HG03108 (cell line): ENCODE measurements at regions not wholly inside any gene's neighbourhood (a gene's known extent, or its start where the extent isn't known, plus 50 kb on each side); places are given as distances from the start of the nearest gene placed in this dataset.
A peak's percentile ranks its signal among the peaks of the same experiment; 100 is the strongest.

Experiments
- ATAC-seq: cut with Tn5 transposase; IDR thresholded peaks from one replicate; pipeline ENCODE4 v1.9.1; 2021; ENCODE audit warnings: moderate library complexity; ENCODE audit not compliant: unreplicated experiment

GRCh38 chr2:60329225-60329624 is 224.2 kb downstream of the BCL11A start:
- no peak for ATAC-seq

- no peak for ATAC-seq
Measured at GRCh38 chr2:60324536-60324935, 228.9 kb downstream of the BCL11A start.

- no peak for ATAC-seq
Measured at GRCh38 chr2:60321816-60322215, 231.6 kb downstream of the BCL11A start.

GRCh38 chr2:60320724-60321123 is 232.7 kb downstream of the BCL11A start:
- no peak for ATAC-seq

- ATAC-seq = no peak
Measured at GRCh38 chr2:60319031-60319547, 234.4 kb downstream of the BCL11A start.

- no peak for ATAC-seq
Measured at GRCh38 chr2:60318544-60318943, 234.9 kb downstream of the BCL11A start.

- ATAC-seq = peak; percentile 66
Measured at GRCh38 chr2:60317844-60318243, 235.6 kb downstream of the BCL11A start.

GRCh38 chr2:60317034-60317386 is 236.4 kb downstream of the BCL11A start:
- ATAC-seq = no peak

- ATAC-seq = no peak
Measured at GRCh38 chr2:60316381-60317033, 236.9 kb downstream of the BCL11A start.

GRCh38 chr2:60313470-60314172 is 239.8 kb downstream of the BCL11A start:
- no peak for ATAC-seq

GRCh38 chr2:60312618-60313017 is 240.8 kb downstream of the BCL11A start:
- ATAC-seq = peak; percentile 67

GRCh38 chr2:60311524-60311923 is 241.9 kb downstream of the BCL11A start:
- ATAC-seq = peak; percentile 40

GRCh38 chr2:60309941-60310660 is 243.4 kb downstream of the BCL11A start:
- ATAC-seq = no peak

GRCh38 chr2:60309336-60309735 is 244.1 kb downstream of the BCL11A start:
- ATAC-seq = no peak

GRCh38 chr2:60306267-60306861 is 247.1 kb downstream of the BCL11A start:
- ATAC-seq = no peak

- ATAC-seq = no peak
Measured at GRCh38 chr2:60303680-60304079, 249.8 kb downstream of the BCL11A start.

GRCh38 chr2:60302377-60303126 is 250.9 kb downstream of the BCL11A start:
- ATAC-seq = no peak

GRCh38 chr2:60301726-60302125 is 251.7 kb downstream of the BCL11A start:
- no peak for ATAC-seq

- no peak for ATAC-seq
Measured at GRCh38 chr2:60299179-60299578, 254.3 kb downstream of the BCL11A start.

GRCh38 chr2:60298006-60298696 is 255.3 kb downstream of the BCL11A start:
- ATAC-seq = no peak
